ENCODE measurements at regions not wholly inside any gene's neighbourhood (a gene's known extent, or its start where the extent isn't known, plus 50 kb on each side); places are given as distances from the start of the nearest gene placed in this dataset.
A peak's percentile ranks its signal among the peaks of the same experiment; 100 is the strongest.
"Not testable (repeated sequence)": the region's sequence is repeated elsewhere in the genome, so short reads cannot be mapped to it uniquely, and the experiment has no call there.

DNA sequence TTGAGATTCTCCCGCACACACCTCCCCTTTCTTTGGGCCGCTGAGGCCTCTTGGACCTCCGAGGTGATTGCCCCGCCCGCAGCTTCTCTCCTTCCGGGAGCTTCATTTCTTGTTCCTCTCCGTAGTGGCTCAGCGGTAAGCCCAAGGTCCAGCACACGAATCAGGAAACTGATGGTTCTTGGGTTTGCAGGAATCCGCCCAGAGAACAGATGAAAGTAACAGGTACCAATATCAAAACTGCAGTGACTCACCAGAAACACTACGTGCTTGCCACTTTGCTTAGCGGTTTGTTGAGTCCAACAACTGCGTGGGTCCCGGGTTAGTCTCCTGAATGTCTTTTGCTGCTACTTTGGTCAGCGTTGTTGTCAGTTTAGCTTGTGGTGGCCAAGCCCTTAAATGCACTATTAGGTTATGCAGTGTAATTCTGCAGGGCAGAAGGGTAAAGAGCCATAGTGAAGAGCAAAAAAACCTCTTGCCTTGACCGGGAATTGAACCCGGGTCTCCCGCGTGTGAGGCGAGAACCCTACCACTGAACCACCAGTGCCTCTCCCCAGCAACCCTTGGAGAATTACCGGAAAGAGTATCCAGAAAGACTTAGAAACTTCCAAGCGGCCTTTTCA, 172.1 kb downstream of the FAM72C start:
- DNase-seq; in situ Hi-C loops (cut with HindIII; ENCODE audit: low pct_ligation_motif_present, low pct_unique_long_range_greater_than_20kb, low sequenced_read_pairs): not testable (repeated sequence)

DNA sequence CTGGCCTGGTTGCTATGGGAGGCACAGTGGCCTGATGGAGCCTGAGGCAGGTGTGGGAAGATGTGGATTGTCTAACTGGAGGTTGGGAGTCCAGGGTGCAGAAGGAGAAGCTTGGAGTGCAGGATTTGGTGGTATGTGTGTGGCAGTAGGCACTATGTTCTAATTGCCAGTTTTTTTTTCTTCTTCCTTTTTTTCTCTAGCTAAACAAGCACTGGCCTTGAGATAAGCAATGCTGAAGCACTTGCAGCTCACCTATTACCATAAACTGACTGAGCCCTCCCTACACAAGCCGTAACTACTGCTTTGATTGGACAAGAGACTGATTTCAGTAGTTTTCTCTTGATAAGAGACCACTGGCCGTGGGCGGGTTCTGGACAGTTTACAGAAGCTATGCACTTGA, 175.4 kb downstream of the FAM72C start:
- DNase-seq; in situ Hi-C loops (cut with HindIII; ENCODE audit: low pct_ligation_motif_present, low pct_unique_long_range_greater_than_20kb, low sequenced_read_pairs): not testable (repeated sequence)

DNA sequence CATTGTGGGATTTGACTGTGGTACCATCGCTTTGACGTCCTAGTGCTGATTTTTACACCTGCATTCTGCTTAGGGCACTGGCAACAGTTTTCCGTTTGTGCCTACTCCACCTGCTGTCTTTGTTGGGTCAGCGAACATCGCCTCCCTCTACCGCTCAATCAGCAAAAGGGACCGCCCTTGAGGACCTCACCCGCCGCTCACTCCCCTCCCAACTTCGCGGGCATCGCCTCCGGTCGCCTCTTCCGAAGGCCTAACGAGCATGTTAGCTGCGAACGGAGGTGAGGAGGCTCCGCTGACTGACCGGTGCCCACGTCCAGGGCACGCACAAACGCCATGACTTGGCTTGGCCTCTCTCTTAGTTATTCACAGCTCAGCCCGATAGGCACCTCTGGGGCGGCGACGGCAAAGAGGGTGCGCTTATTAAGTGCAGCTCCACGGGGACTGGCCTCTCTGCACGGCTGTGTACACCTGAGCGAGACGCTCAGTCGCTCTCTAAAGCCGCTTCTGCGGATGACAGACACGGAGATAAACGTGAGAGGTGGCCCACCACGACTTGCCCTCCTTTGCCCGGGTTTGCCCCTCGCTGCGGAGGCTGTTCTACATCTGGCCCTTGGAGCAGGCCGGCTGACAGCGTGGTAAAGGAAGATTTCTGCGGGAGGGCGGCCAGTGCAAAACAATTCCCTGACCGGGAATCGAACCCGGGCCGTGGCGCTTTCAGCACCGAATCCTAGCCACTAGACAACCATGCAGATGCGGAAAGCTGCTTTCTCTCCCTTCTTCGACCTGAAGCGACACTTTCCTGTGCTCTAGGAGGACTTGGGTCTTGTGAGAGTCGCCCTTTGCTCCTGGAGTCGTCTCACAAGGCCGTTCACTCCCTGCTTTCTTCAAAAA, 179.5 kb downstream of the FAM72C start:
- in situ Hi-C loops (cut with HindIII; ENCODE audit: low pct_ligation_motif_present, low pct_unique_long_range_greater_than_20kb, low sequenced_read_pairs); DNase-seq: not testable (repeated sequence)

DNA sequence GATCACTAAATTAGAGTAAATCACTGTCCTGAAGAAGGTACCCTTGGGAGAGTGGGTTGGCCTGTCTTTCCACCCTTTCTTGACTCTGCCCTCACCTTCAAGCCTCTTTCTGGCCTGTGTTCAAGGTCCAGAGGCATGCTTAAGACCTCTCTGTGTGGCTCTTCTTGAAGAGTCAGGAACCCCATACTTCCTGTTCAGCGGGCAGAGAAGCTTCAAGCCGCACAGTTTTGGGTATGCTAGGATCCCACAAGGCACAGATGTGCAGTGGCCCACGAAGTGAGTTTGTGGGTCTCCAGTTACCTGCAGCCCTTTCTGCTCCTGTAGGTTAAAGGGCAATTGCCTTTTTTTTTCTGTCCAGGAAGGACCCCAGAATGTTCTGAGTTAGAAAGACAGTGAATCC, 185.4 kb downstream of the FAM72C start:
- DNase-seq; in situ Hi-C loops (cut with HindIII; ENCODE audit: low pct_ligation_motif_present, low pct_unique_long_range_greater_than_20kb, low sequenced_read_pairs): not testable (repeated sequence)

DNA sequence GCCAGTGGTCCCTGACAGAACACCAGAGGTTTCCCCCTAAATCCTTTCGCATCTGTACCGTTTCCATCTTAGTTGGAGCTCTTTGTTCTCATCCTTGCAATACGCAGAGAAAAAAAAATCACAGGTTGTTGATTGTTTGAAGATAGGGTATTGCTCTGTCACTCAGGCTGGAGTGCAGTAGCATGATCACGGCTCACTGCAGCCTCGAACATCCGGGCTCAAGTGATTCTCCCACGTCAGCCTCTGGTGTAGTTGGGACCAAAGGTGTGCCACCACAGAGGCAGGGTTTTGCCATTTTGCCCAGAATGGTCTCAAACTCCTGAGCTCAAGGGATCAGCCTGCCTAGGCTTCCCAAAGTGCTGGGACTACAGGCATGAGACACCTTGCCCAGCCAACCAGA, 185.9 kb downstream of the FAM72C start:
- in situ Hi-C loops (cut with HindIII; ENCODE audit: low pct_ligation_motif_present, low pct_unique_long_range_greater_than_20kb, low sequenced_read_pairs); DNase-seq: not testable (repeated sequence)

DNA sequence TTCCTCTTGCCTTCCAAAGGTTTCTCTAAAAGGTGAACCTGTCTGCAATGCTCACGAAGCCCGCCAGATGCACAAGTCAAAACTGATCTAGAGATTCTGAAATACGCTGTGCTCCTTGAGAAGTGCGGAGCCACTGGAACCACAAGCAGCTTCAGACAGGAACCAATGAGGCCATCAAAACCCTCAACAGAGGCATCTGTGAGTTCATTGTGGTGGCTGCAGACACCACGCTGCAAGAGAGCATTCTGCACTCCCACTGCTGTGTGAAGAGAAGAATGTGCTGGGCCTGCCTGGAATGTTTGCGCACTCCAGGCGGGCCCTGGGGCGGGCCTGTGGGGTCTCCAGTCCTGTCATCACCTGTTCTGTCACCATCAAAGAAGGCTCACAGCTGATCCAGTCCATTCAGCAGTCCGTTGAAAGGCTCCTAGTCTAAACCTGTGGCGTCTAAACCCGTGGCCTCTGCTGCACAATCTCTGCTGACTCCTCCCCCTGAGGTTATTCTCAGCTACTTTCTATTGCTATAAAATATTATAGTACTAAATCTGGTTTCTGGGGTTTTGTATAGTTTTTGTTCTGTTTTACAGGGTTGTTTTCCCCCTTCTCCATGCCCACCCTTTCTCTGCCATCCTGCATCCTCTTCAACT, 187.4 kb downstream of the FAM72C start:
- DNase-seq; in situ Hi-C loops (cut with HindIII; ENCODE audit: low pct_ligation_motif_present, low pct_unique_long_range_greater_than_20kb, low sequenced_read_pairs): not testable (repeated sequence)

DNA sequence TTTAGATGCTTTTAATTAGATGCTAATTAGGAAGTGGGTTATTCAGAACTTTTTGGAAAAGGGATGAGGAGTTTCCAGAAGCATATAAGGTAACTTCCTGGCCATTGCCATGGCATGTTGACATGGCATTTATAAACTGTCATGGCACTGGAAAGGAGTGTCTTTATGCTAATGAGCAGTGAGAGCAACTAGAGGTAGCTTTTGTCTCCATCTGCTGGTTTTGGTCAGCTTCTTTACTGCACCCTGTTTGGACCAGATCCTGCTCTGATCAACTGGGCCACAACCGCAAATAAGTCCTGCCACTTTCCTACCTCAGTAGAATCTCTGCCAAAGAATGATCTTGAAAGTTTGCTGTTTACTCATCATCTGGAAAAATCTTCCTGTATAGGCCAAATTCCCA, 193.6 kb downstream of the FAM72C start:
- DNase-seq; in situ Hi-C loops (cut with HindIII; ENCODE audit: low pct_ligation_motif_present, low pct_unique_long_range_greater_than_20kb, low sequenced_read_pairs): not testable (repeated sequence)

DNA sequence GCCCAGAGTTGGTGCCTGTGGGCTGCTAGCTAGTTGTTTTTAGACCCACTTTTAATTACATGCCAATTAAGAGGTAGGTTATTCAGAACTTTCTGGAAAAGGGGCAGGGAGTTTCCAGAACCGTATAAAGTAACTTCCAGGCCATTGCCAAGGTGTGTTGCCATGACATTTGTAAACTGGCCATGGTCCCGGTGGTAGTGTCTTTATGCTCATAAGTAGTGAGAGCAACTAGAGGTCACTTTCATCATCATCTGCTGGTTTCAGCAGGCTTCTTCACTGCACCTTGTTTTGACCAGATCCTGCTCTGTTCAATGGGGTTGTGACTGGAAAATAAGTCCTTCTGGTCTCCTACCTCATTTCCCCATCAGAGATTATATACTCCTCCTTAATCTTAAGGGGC, 207.0 kb downstream of the FAM72C start:
- in situ Hi-C loops (cut with HindIII; ENCODE audit: low pct_ligation_motif_present, low pct_unique_long_range_greater_than_20kb, low sequenced_read_pairs) = not testable (repeated sequence)

DNA sequence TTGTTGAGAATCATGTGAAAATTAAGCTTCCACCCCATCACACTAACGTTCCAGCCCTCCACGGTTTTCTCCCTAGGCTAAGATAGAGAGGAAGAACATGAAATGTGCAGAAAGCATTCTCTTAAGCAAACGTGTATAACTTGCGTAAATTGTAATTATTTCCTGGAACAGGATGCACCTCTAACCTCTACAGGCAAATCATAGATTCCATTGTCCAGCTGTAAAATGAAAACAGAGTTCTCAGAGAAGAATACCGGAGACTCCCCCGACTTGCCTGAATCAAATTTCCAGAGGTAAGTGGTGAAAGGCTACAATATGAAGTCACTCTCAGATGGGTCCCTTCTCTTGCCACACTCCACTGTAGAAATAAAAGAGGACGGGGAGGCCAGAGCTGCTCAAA, 211.4 kb downstream of the FAM72C start:
- DNase-seq; in situ Hi-C loops (cut with HindIII; ENCODE audit: low pct_ligation_motif_present, low pct_unique_long_range_greater_than_20kb, low sequenced_read_pairs): not testable (repeated sequence)

More for the DNA sequence above, 207.0 kb downstream of the FAM72C start:
- not testable (repeated sequence) for DNase-seq

DNA sequence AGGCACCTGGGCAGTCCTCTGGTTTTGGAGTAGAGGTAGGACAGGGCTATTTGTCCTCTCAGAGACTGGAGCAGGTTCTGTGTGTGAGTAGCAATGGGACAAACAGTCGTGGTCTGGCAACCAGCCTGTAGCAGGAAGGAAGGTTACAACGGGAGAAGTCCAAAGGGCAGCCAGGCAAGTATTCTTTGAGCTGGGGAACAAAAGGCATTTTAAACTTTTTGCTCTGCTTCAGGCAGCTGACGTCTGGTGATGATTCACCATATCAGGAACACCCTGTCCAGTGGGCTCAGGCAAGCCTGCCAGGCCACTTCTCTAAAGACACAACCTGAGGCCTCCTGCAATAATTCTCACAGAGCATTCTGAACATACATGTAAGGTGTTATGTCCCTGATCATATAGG, 215.8 kb downstream of the FAM72C start:
- DNase-seq = not testable (repeated sequence)

DNA sequence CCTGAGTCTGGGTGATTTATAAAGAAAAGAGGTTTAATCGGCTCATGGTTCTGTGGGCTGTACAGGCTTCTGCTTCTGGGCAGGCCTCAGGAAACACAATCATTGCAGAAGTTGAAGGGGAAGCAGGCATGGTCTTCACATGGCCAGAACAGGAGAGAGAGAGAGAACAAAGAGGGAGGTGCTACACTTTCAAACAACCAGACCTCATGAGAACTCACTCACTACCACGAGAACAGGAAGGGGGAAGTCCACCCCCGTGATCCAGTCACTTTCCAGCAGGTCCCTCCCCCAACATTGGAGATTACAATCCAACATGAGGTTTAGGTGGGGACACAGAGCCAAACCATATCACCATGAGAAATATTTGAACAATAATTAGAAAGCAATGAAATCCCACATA, 222.9 kb downstream of the FAM72C start:
- in situ Hi-C loops (cut with HindIII; ENCODE audit: low pct_ligation_motif_present, low pct_unique_long_range_greater_than_20kb, low sequenced_read_pairs) = no loop called here
- DNase-seq = no peak

More for the DNA sequence above, 215.8 kb downstream of the FAM72C start:
- in situ Hi-C loops (cut with HindIII; ENCODE audit: low pct_ligation_motif_present, low pct_unique_long_range_greater_than_20kb, low sequenced_read_pairs) = not testable (repeated sequence)

DNA sequence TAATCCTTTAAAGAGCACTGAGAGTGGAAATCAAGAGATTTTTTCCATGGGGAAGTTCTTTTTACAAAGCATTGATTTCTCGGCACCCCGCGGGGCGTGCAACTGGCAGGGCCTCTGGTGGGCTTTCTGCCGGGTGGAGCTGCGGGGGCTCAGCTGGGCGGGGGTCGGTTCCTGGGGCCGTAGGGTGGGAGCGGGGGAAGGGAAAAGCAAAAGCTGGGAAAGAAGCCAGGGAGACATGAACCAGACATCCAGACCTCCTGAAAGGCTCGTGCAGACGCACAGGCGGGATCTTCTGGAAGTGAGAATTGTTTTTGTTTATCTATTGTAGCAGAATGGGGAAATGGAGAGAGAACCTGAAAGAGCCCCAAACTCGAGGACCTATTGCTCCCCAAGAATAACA, 235.2 kb downstream of the FAM72C start:
- in situ Hi-C loops (cut with HindIII; ENCODE audit: low pct_ligation_motif_present, low pct_unique_long_range_greater_than_20kb, low sequenced_read_pairs) = no loop called here
- no peak for DNase-seq

DNA sequence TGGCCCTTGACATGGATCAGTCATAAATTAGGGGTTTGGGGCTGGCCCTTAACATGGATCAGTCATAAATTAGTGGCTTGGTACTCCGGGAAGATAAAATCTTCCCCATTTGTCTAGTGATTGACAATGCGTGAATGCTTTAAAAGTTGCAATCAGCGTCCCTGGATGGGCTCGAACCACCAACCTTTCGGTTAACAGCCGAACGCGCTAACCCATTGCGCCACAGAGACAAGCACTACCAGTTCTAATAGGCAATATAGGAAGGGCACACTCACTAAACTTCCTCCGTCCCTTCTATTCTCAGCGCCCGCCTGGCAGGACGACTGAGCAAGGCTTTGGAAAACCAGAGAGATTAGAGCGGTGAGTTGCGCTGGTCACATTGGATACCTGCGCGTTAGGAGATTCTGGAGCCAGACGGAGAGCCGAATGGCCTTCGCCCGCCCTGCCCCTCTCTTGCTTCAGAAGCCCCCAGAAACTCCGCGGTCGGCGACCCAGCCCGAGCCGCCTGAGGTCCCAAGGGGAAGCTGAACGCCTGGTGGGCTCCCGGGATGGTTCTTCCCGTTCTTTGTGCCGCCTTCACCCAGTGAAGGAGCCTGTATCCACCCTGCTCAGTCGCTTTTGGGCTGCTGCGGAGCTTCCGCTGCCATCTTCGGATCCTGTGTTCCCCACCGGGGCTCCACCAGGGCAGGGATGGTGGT, 235.9 kb downstream of the FAM72C start:
- in situ Hi-C loops (cut with HindIII; ENCODE audit: low pct_ligation_motif_present, low pct_unique_long_range_greater_than_20kb, low sequenced_read_pairs) = no loop called here
- peak; percentile 63 for DNase-seq

DNA sequence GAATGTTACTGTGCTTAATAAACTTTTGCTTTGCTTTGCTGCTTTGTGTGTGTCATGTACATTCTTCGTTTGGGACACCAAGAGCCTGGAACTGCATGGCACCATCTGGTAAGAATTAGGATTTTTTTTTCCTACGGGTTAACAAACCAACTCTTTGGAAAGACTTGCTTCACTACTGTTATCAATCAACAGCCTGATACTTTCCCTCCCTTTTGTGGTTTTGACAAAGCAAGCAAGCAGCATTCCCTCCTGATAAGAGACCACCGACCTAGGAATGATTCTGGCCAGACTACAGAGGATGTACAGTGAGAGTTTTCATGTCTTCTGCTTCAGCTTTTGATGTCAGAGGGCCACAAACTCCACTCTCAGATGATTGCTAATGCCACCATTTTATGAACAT, 237.5 kb downstream of the FAM72C start:
- DNase-seq; in situ Hi-C loops (cut with HindIII; ENCODE audit: low pct_ligation_motif_present, low pct_unique_long_range_greater_than_20kb, low sequenced_read_pairs): not testable (repeated sequence)

DNA sequence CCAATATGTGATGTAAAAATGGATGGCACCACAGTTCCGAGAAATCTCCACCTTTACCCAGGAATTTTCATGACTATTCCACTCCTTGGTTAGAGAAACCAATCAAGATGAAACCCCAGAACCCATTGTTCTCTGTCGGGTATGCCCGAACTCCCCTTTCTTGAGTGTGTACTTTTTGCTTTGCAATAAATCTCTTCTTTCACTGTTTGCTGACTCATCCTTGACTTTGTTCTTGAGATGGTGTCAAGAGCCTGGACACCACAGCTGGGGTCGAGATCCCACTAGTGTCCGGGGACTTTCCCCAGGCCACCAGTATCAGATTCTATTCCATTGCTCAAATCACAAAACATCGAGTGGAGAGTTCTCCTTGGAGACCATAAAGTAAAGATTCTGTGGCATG, 240.9 kb downstream of the FAM72C start:
- DNase-seq; in situ Hi-C loops (cut with HindIII; ENCODE audit: low pct_ligation_motif_present, low pct_unique_long_range_greater_than_20kb, low sequenced_read_pairs): not testable (repeated sequence)

DNA sequence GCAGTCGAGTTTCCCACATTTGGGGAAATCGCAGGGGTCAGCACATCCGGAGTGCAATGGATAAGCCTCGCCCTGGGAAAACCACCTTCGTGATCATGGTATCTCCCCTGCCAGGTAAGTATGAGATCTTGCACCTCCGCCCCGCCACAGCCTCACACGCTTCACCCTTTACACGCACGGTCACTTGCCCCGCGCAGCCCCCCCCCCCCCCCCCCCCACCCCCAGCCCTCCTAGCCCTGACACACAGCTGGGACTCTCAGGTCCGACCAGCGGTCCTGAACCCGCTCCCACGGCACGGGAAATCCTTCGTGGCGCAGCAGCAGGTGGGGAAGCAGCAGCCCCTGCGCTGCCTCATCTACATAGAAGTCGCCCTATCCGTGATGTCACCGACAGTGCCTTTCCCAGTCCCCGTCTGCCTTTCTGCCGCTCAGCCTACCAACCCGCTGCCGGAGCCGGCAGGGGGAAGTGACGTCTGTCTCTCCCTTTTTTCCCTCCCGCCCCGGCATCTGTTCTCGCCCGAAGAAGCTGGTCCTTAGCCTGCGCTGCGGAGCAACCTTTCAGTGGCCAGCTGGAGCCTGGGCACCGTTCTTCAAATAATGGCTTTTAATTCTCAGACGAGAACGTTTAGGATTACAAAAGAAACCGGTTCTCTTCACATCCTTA, 242.2 kb downstream of the FAM72C start:
- in situ Hi-C loops (cut with HindIII; ENCODE audit: low pct_ligation_motif_present, low pct_unique_long_range_greater_than_20kb, low sequenced_read_pairs) = not testable (repeated sequence)
- peak; percentile 41 for DNase-seq

DNA sequence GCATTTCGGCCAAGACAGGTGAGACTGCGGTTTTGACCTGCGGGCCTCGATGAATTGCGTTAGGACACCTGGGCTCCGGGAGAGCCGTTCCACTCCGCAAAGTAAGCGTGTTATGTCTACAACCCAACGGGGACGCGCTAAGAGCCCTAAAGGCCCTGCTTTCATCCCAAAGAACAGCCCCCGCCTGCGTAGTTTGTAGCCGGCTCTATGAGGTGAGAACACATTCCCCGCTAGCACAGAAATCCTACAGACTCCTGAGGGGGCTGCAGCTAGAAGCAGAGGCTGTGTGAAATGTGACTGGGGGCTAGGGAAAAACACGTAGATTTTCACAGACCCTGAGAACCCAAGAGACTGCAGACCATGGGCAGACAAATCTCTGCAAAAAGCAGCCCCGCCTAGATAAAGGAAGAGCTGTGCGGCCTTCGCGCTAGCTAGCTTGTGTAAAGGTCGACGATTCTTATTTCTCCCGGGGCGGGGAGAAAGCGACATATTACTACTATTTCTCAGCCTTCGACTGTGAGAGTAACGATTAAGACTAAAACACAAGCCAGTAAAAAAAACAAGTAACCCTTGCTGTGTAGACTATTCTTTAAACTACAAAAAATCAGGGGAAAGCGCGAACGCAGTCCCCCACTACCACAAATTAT, 242.9 kb downstream of the FAM72C start:
- DNase-seq; in situ Hi-C loops (cut with HindIII; ENCODE audit: low pct_ligation_motif_present, low pct_unique_long_range_greater_than_20kb, low sequenced_read_pairs): not testable (repeated sequence)

DNA sequence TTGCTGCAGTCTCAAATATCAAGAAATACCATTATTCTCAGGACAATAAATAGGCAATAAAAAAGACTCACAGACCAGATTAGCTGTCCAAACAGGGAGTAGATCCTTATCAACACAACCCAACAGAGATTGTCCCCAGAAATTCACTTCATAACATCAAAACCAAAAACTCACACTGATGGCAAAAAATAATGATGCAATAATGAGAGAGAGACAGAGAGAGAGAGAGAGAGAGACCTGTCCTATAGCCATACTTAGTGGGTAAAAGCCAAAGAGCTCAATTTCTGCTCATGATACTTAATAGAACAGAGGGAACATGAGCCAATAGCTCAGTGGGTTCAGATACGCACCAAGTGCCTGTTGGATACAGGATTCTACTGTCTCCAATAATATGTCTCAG, 244.5 kb downstream of the FAM72C start:
- in situ Hi-C loops (cut with HindIII; ENCODE audit: low pct_ligation_motif_present, low pct_unique_long_range_greater_than_20kb, low sequenced_read_pairs) = no loop called here
- DNase-seq = no peak
